AG04450 (cell line): ENCODE measurements at regions not wholly inside any gene's neighbourhood (a gene's known extent, or its start where the extent isn't known, plus 50 kb on each side); places are given as distances from the start of the nearest gene placed in this dataset.

Experiments used
- CTCF ChIA-PET: fragments of 300-600, 350-600 bp; formaldehyde crosslinking; extraction: SDS; loops from one replicate; lab custom pipeline; 2022; ENCODE audit warnings: antibody characterized with exemption, inconsistent platforms; lab: Charles Lee
- POLR2A ChIA-PET: fragments of 350-600 bp; formaldehyde crosslinking; extraction: SDS; loops from one replicate; lab custom pipeline; 2021; ENCODE audit warnings: antibody characterized with exemption, inconsistent platforms; lab: Yijun Ruan, JAX
- DNase-seq: peaks from one replicate; pipeline ENCODE4 v3.0.0-alpha.2; 2011; ENCODE audit warnings: low read depth, low spot score
- H3K27ac ChIP-seq: one replicate; pipeline ENCODE4 v1.5.1; 2012; ENCODE audit warnings: low read depth, low read length, control low read depth
- H3K27me3 ChIP-seq: one replicate; pipeline ENCODE4 v1.6.0; 2012; ENCODE audit warnings: low read length; ENCODE audit not compliant: control insufficient read depth, insufficient read depth
- H3K4me3 ChIP-seq: 2 replicates; pipeline ENCODE4 v1.5.1; 2011; ENCODE audit warnings: mild to moderate bottlenecking, low read depth, low read length, control low read depth
- H3K9me3 ChIP-seq: 2 replicates; pipeline ENCODE4 v1.5.1; 2012; ENCODE audit warnings: low read length; ENCODE audit not compliant: control insufficient read depth, insufficient read depth
- TF ChIP-seq, protein P1 (sequence below): IDR thresholded peaks from 2 replicates; pipeline ENCODE4 v1.5.1; 2011; ENCODE audit warnings: low read depth, low read length, control low read depth, inconsistent platforms

DNA sequence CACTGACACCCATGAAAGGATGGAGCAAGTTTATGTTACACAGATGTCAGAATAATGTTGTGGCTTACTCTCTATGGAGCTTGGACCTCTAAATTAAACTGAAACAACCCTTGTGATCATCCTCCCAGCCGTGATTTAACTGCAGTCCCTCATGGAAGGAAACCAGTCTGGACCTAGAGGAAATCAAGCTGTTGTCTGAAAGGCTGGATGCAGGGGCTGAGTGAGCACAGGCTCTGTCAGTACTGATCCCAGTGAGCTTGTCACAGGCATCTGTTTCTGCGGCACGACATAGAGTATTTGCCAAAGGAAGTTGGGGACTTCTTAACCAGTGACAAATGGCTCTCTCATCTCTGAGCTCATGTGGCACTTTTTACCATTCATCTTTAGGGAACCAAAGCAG lies 282.9 kb upstream of the MAP3K1 start:
- Histone ChIP-seq H3K27me3 (peaks cover 2% of the 10 kb centered on the region), H3K4me3 (no peak overlapping the region), H3K9me3 (no peaks in the 10 kb centered on the region; the same call in 1 of the 2 replicates), H3K27ac (peak overlapping the region; percentile 21)
- CTCF ChIA-PET = interaction anchor here (0.9 kb wide), 1 partner anchor 305 kb away, joined by 6 read pairs; no protein-coding TSS in a partner anchor
- POLR2A ChIA-PET = interaction anchor here (0.7 kb wide), 1 partner anchor 185 kb away, joined by 4 read pairs; no protein-coding TSS in a partner anchor
- TF ChIP-seq, protein P1, sequence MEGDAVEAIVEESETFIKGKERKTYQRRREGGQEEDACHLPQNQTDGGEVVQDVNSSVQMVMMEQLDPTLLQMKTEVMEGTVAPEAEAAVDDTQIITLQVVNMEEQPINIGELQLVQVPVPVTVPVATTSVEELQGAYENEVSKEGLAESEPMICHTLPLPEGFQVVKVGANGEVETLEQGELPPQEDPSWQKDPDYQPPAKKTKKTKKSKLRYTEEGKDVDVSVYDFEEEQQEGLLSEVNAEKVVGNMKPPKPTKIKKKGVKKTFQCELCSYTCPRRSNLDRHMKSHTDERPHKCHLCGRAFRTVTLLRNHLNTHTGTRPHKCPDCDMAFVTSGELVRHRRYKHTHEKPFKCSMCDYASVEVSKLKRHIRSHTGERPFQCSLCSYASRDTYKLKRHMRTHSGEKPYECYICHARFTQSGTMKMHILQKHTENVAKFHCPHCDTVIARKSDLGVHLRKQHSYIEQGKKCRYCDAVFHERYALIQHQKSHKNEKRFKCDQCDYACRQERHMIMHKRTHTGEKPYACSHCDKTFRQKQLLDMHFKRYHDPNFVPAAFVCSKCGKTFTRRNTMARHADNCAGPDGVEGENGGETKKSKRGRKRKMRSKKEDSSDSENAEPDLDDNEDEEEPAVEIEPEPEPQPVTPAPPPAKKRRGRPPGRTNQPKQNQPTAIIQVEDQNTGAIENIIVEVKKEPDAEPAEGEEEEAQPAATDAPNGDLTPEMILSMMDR = no peak
- no peak for DNase-seq

DNA sequence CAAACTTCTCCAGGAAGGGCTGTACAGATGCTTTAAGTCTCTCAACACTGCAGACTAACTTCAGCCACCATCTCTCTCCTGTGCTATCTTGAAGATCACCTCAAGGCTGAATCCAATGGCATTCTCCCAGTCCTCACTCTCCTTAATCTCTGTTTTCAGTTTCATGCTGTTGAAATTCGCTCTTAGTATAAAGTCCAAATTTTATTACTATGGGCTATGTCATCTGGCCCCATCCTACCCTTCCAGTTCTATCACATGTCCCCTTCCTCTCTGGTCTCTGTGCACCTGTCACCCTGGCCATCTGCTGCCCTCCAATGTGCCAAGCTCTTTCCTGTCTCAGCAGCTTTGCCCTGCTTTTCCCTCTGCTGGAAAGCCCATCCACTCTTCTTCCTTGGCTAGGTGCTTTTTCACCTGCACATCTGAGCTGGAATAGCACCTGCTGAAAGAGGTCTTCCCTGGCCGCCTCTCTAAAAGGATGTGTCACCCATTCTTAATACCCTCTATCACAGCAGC lies 284.7 kb upstream of the MAP3K1 start:
- TF ChIP-seq, protein P1 = no peak
- Histone ChIP-seq H3K27ac (no peak overlapping the region), H3K27me3 (peaks cover 2% of the 10 kb centered on the region), H3K9me3 (no peaks in the 10 kb centered on the region; the same call in 1 of the 2 replicates), H3K4me3 (no peak overlapping the region)
- ChIA-PET POLR2A (no interaction called here), CTCF (no interaction called here)
- no peak for DNase-seq

DNA sequence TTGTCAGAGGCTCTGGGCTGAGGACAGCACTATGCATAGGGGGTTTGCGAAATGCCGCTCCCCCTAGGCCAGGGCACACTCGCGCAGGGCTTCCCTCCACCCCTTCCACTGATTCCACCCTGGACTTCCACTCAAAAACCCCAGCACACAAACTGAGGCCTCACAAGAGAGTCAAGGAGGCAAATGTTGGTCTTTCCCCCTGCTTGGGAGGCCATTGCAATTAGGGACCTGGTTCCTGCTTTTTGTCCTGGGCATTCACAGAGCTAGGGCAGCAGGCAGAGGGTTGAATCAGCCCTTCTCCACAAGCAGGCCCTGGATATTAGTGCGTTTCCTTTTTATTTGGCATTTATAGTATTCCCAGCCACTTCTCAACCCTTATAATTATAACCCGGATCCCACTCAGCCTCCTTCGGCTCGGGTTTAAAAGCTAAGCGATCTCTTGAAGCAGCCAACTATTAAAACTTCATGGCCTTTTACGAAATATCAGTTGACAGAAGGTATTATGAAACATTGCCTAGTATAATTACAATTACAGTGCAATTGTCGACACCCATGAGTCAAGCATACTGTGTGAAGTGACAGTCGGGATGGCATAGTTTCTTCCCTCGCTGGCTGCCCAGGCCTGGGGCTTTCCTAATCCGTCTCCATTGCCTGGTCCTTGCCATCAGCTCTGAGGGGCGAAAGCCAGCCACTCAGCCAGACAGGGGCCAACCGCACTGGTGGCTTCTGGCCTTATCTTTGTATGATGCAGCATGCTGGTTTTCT lies 285.5 kb upstream of the MAP3K1 start:
- Histone ChIP-seq H3K4me3 (no peak overlapping the region), H3K9me3 (no peaks in the 10 kb centered on the region; the same call in 1 of the 2 replicates), H3K27me3 (peaks cover 2% of the 10 kb centered on the region), H3K27ac (no peak overlapping the region)
- TF ChIP-seq, protein P1 = no peak
- DNase-seq = no peak
- CTCF ChIA-PET = interaction anchor here (0.5 kb wide), 1 partner anchor 764 kb away, joined by 5 read pairs; no protein-coding TSS in a partner anchor
- POLR2A ChIA-PET = no interaction called here

- Histone ChIP-seq H3K27ac (no peak overlapping the region), H3K27me3 (peaks cover 2% of the 10 kb centered on the region), H3K9me3 (no peaks in the 10 kb centered on the region; the same call in 1 of the 2 replicates), H3K4me3 (no peak overlapping the region)
- ChIA-PET CTCF (no interaction called here), POLR2A (no interaction called here)
- DNase-seq = no peak
- TF ChIP-seq, protein P1 = no peak
Observed at GRCh38 chr5:56527174-56527573, 288.2 kb upstream of the MAP3K1 start.

DNA sequence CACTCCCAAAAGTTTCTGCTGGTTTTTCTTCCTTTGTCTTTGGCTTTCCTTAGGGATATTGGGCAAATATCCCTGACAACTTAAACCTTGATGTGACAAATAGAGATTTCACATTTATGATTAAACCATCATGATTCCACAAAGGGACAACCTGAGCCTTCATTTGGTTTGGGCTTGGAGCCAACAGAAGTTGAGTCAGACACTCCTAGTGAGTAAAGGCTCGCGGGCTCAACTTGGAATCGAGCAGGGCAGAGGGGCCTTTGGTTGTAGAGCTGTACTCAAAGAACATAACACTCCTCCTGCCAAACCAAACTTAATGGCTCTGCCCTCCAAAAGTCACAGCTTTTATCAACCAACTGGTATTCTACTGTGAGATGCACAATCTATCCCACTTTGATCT lies 290.2 kb upstream of the MAP3K1 start:
- peaks cover 5% of the 10 kb centered on the region for H3K27me3 ChIP-seq
- TF ChIP-seq, protein P1 = no peak
- DNase-seq = no peak
- CTCF ChIA-PET = no interaction called here
- no peak overlapping the region for H3K27ac ChIP-seq
- no peak overlapping the region for H3K4me3 ChIP-seq
- no peaks in the 10 kb centered on the region; the same call in 1 of the 2 replicates for H3K9me3 ChIP-seq
- POLR2A ChIA-PET = no interaction called here
